Breast epithelium (tissue), 3 donors: ENCODE measurements at regions not wholly inside any gene's neighbourhood (a gene's known extent, or its start where the extent isn't known, plus 50 kb on each side); places are given as distances from the start of the nearest gene placed in this dataset.

Experiments used
- POLR2A ChIP-seq: fragments of 450-650 bp; IDR thresholded peaks from one replicate; pipeline ENCODE4 v1.6.1; 2016; ENCODE audit warnings: antibody characterized with exemption, mild to moderate bottlenecking, moderate library complexity
- POLR2AphosphoS5 ChIP-seq, 3 donors: sonication (generic); formaldehyde crosslinking; IDR thresholded peaks; one replicate each; pipeline ENCODE4 v1.6.1; 2017; ENCODE audit warnings: antibody characterized with exemption in 3 of 3
- TF ChIP-seq, protein P1 (sequence below), 3 donors: fragments of 450-650 bp; IDR thresholded peaks; one replicate each; pipeline ENCODE4 v1.5.1; 2016 to 2017; ENCODE audit warnings: antibody characterized with exemption in 3 of 3, mild to moderate bottlenecking in 3 of 3, moderate library complexity in 3 of 3

DNA sequence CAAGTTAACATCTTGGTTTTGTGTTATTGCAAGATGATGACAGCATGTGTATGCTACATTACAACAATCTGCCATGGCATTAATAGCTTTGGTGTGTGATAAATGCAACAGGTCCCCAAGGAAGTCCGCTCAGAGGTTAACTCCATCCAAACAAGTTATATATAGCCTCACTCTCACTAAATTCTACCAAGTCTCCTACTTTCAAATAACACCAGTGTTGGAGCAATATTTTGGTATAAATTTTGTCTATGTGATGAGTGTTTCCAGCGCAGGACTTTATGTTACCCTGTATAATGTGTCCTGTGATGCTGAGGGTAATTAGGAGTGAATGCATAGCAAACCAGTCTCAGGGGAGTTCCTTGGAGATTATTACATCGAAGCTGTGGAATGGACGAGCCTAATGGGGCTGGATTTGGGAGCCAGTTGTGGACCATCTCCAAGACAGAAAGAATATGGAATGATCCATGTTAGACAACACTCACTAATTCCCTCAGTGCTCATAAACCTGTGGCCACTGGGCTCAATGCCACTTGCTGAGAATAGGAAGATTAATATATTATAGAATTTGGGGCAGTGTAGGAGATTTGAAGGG lies 127.6 kb upstream of the CXCL12 start:
- TF ChIP-seq, protein P1, sequence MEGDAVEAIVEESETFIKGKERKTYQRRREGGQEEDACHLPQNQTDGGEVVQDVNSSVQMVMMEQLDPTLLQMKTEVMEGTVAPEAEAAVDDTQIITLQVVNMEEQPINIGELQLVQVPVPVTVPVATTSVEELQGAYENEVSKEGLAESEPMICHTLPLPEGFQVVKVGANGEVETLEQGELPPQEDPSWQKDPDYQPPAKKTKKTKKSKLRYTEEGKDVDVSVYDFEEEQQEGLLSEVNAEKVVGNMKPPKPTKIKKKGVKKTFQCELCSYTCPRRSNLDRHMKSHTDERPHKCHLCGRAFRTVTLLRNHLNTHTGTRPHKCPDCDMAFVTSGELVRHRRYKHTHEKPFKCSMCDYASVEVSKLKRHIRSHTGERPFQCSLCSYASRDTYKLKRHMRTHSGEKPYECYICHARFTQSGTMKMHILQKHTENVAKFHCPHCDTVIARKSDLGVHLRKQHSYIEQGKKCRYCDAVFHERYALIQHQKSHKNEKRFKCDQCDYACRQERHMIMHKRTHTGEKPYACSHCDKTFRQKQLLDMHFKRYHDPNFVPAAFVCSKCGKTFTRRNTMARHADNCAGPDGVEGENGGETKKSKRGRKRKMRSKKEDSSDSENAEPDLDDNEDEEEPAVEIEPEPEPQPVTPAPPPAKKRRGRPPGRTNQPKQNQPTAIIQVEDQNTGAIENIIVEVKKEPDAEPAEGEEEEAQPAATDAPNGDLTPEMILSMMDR (IDR thresholded peaks at IDR 0.05), result no peak
- TF ChIP-seq POLR2A (no peak), POLR2AphosphoS5 (IDR thresholded peaks at IDR 0.05) (no peak)
